ENCODE measurements at regions not wholly inside any gene's neighbourhood (a gene's known extent, or its start where the extent isn't known, plus 50 kb on each side); places are given as distances from the start of the nearest gene placed in this dataset.
"Not testable (repeated sequence)": the region's sequence is repeated elsewhere in the genome, so short reads cannot be mapped to it uniquely, and the experiment has no call there.

- no peak overlapping the region for H3K27ac ChIP-seq (ENCODE audit: low read depth, low read length)
- no peak overlapping the region for H3K4me3 Mint-ChIP-seq (ENCODE audit: unreplicated experiment)
- H3K27me3 Mint-ChIP-seq (ENCODE audit: low read depth, unreplicated experiment) = peaks cover 10% of the 10 kb centered on the region
- no peak overlapping the region for H3K4me3 ChIP-seq (ENCODE audit: insufficient read depth, low read depth, low read length)
- H4K20me1 ChIP-seq (ENCODE audit: insufficient read depth, low read length) = no peaks in the 10 kb centered on the region
- H3K9me3 Mint-ChIP-seq (ENCODE audit: unreplicated experiment) = no peaks in the 10 kb centered on the region
- no peak overlapping the region for H3K9ac ChIP-seq (ENCODE audit: low read length)
- H3K36me3 Mint-ChIP-seq (ENCODE audit: low read depth, unreplicated experiment) = no peaks in the 10 kb centered on the region
- H3K4me1 ChIP-seq (ENCODE audit: insufficient read depth, low read length) = no peaks in the 10 kb centered on the region
- H2AFZ ChIP-seq (ENCODE audit: low read depth, low read length) = no peak overlapping the region
- H3K36me3 ChIP-seq (ENCODE audit: insufficient read depth, low read length) = no peaks in the 10 kb centered on the region
- peaks cover 10% of the 10 kb centered on the region for H3K27me3 ChIP-seq (ENCODE audit: insufficient read depth, low read length)
- no peaks in the 10 kb centered on the region for H3K79me2 ChIP-seq (ENCODE audit: insufficient read depth, low read length)
- DNase-seq (ENCODE audit: low read depth) (no peak), FAIRE-seq (no peak)
- no peaks in the 10 kb centered on the region for H3K9me3 ChIP-seq (ENCODE audit: insufficient read depth, low read depth, low read length)
- H3K4me1 Mint-ChIP-seq (ENCODE audit: low read depth, unreplicated experiment) = no peaks in the 10 kb centered on the region
- H3K27ac Mint-ChIP-seq (ENCODE audit: unreplicated experiment) = no peak overlapping the region
- no peak for TF ChIP-seq CTCF (IDR thresholded peaks at IDR 0.05; ENCODE audit: insufficient read depth, low read depth, low read length)
- TF ChIP-seq EZH2 (IDR thresholded peaks at IDR 0.05; ENCODE audit: insufficient read depth, low read length) = no peak
- no peak overlapping the region for H3K4me2 ChIP-seq (ENCODE audit: low read length)
Measured at GRCh38 chr15:62365795-62366442, 200.8 kb upstream of the C2CD4B start.

- H3K27me3 Mint-ChIP-seq (ENCODE audit: low read depth, unreplicated experiment) = peaks cover 2% of the 10 kb centered on the region
- no peaks in the 10 kb centered on the region for H3K4me1 Mint-ChIP-seq (ENCODE audit: low read depth, unreplicated experiment)
- H3K4me3 Mint-ChIP-seq (ENCODE audit: unreplicated experiment) = no peak overlapping the region
- Histone ChIP-seq H2AFZ (ENCODE audit: low read depth, low read length) (no peak overlapping the region), H4K20me1 (ENCODE audit: insufficient read depth, low read length) (no peaks in the 10 kb centered on the region), H3K79me2 (ENCODE audit: insufficient read depth, low read length) (no peaks in the 10 kb centered on the region), H3K4me3 (ENCODE audit: insufficient read depth, low read depth, low read length) (no peak overlapping the region), H3K9me3 (ENCODE audit: insufficient read depth, low read depth, low read length) (no peaks in the 10 kb centered on the region), H3K4me2 (ENCODE audit: low read length) (no peak overlapping the region), H3K27ac (ENCODE audit: low read depth, low read length) (no peak overlapping the region), H3K4me1 (ENCODE audit: insufficient read depth, low read length) (no peaks in the 10 kb centered on the region), H3K27me3 (ENCODE audit: insufficient read depth, low read length) (peaks cover 7% of the 10 kb centered on the region), H3K36me3 (ENCODE audit: insufficient read depth, low read length) (no peaks in the 10 kb centered on the region), H3K9ac (ENCODE audit: low read length) (no peak overlapping the region)
- no peak for FAIRE-seq
- TF ChIP-seq EZH2 (IDR thresholded peaks at IDR 0.05; ENCODE audit: insufficient read depth, low read length) (no peak), CTCF (IDR thresholded peaks at IDR 0.05; ENCODE audit: insufficient read depth, low read depth, low read length) (no peak)
- no peaks in the 10 kb centered on the region for H3K9me3 Mint-ChIP-seq (ENCODE audit: unreplicated experiment)
- no peak overlapping the region for H3K27ac Mint-ChIP-seq (ENCODE audit: unreplicated experiment)
- DNase-seq (ENCODE audit: low read depth) = no peak
- no peaks in the 10 kb centered on the region for H3K36me3 Mint-ChIP-seq (ENCODE audit: low read depth, unreplicated experiment)
Measured at GRCh38 chr15:62369454-62369853, 204.4 kb upstream of the C2CD4B start.

GRCh38 chr15:62371683-62372082 is 206.6 kb upstream of the C2CD4B start:
- H3K27me3 Mint-ChIP-seq (ENCODE audit: low read depth, unreplicated experiment); H3K27ac Mint-ChIP-seq (ENCODE audit: unreplicated experiment); FAIRE-seq; H3K36me3 ChIP-seq (ENCODE audit: insufficient read depth, low read length); H4K20me1 ChIP-seq (ENCODE audit: insufficient read depth, low read length); DNase-seq (ENCODE audit: low read depth); H3K4me1 Mint-ChIP-seq (ENCODE audit: low read depth, unreplicated experiment); H3K4me1 ChIP-seq (ENCODE audit: insufficient read depth, low read length); H3K4me2 ChIP-seq (ENCODE audit: low read length); H3K9ac ChIP-seq (ENCODE audit: low read length); H3K27ac ChIP-seq (ENCODE audit: low read depth, low read length); H2AFZ ChIP-seq (ENCODE audit: low read depth, low read length); H3K79me2 ChIP-seq (ENCODE audit: insufficient read depth, low read length); H3K4me3 ChIP-seq (ENCODE audit: insufficient read depth, low read depth, low read length); H3K9me3 Mint-ChIP-seq (ENCODE audit: unreplicated experiment); H3K27me3 ChIP-seq (ENCODE audit: insufficient read depth, low read length); H3K9me3 ChIP-seq (ENCODE audit: insufficient read depth, low read depth, low read length); H3K36me3 Mint-ChIP-seq (ENCODE audit: low read depth, unreplicated experiment); H3K4me3 Mint-ChIP-seq (ENCODE audit: unreplicated experiment): not testable (repeated sequence)
